Prostate gland (tissue), 2 donors: ENCODE measurements at regions not wholly inside any gene's neighbourhood (a gene's known extent, or its start where the extent isn't known, plus 50 kb on each side); places are given as distances from the start of the nearest gene placed in this dataset.

Source experiments
- POLR2A ChIP-seq: fragments of 450-650 bp; IDR thresholded peaks from one replicate; pipeline ENCODE4 v1.6.1; 2016; ENCODE audit warnings: antibody characterized with exemption, mild to moderate bottlenecking
- POLR2AphosphoS5 ChIP-seq: sonication (generic); formaldehyde crosslinking; IDR thresholded peaks from one replicate; pipeline ENCODE4 v1.6.1; 2017; ENCODE audit warnings: antibody characterized with exemption
- TF ChIP-seq, protein P1 (sequence below), 4 experiments: fragments of 200-600 bp in 2 of 4; fragments of 450-650 bp in 2 of 4; sonication (generic) in 2 of 4; IDR thresholded peaks; 1 replicate in 3 of 4; 2 replicates in 1 of 4; pipeline ENCODE4 v1.5.1; 2016 to 2019; ENCODE audit warnings: antibody characterized with exemption in 4 of 4, mild to moderate bottlenecking in 2 of 4, moderate library complexity in 2 of 4

DNA sequence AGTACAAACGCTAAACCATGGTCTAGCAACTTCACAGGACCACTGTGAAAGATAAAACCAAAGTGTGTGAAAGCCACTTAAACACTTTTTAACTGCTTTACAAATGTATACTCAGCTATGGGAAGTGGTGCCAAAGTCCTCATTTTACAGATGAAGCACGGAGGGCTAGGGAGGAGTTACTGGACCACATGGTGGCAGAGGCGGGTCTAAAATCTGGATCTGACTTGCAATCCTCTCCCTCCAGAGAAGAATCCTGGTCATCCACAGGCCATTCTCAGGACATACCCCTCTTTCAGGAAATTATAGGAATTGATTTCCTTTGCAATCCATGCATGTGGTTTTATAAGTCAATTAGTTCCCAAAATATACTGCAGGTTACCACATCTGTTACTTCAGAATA is 84.6 kb upstream of the GYPC start:
- TF ChIP-seq, protein P1, sequence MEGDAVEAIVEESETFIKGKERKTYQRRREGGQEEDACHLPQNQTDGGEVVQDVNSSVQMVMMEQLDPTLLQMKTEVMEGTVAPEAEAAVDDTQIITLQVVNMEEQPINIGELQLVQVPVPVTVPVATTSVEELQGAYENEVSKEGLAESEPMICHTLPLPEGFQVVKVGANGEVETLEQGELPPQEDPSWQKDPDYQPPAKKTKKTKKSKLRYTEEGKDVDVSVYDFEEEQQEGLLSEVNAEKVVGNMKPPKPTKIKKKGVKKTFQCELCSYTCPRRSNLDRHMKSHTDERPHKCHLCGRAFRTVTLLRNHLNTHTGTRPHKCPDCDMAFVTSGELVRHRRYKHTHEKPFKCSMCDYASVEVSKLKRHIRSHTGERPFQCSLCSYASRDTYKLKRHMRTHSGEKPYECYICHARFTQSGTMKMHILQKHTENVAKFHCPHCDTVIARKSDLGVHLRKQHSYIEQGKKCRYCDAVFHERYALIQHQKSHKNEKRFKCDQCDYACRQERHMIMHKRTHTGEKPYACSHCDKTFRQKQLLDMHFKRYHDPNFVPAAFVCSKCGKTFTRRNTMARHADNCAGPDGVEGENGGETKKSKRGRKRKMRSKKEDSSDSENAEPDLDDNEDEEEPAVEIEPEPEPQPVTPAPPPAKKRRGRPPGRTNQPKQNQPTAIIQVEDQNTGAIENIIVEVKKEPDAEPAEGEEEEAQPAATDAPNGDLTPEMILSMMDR (IDR thresholded peaks at IDR 0.05): no peak
- TF ChIP-seq POLR2AphosphoS5 (no peak), POLR2A (no peak)
